ENCODE measurements at regions not wholly inside any gene's neighbourhood (a gene's known extent, or its start where the extent isn't known, plus 50 kb on each side); places are given as distances from the start of the nearest gene placed in this dataset.

GRCh38 chr19:33879818-33880575 lies 83.3 kb downstream of the KCTD15 start:
- Histone ChIP-seq H3K4me3 (ENCODE audit: low read length, poor library complexity, severe bottlenecking) (no peak overlapping the region), H3K36me3 (ENCODE audit: insufficient read depth, low read length) (no peaks in the 10 kb centered on the region), H3F3A (ENCODE audit: low read depth) (no peaks in the 10 kb centered on the region), H3K9me3 (ENCODE audit: insufficient read depth, low read depth, low read length) (no peaks in the 10 kb centered on the region), H4K20me1 (ENCODE audit: insufficient read depth, low read length, poor library complexity, severe bottlenecking) (no peaks in the 10 kb centered on the region), H2AFZ (ENCODE audit: low read length) (no peak overlapping the region), H3K9me2 (replicated peaks; ENCODE audit: low read depth, low read length) (no peaks in the 10 kb centered on the region), H3K27me3 (ENCODE audit: insufficient read depth, low read length, poor library complexity, severe bottlenecking) (no peaks in the 10 kb centered on the region), H3K9ac (ENCODE audit: low read depth, low read length, poor library complexity, severe bottlenecking) (no peak overlapping the region), H3K79me2 (ENCODE audit: insufficient read depth, low read length) (no peaks in the 10 kb centered on the region), H3K4me2 (ENCODE audit: low read depth, low read length, poor library complexity, severe bottlenecking) (no peak overlapping the region), H3K4me1 (ENCODE audit: insufficient read depth, low read length, poor library complexity, severe bottlenecking) (no peaks in the 10 kb centered on the region)
- TF ChIP-seq, protein P1, sequence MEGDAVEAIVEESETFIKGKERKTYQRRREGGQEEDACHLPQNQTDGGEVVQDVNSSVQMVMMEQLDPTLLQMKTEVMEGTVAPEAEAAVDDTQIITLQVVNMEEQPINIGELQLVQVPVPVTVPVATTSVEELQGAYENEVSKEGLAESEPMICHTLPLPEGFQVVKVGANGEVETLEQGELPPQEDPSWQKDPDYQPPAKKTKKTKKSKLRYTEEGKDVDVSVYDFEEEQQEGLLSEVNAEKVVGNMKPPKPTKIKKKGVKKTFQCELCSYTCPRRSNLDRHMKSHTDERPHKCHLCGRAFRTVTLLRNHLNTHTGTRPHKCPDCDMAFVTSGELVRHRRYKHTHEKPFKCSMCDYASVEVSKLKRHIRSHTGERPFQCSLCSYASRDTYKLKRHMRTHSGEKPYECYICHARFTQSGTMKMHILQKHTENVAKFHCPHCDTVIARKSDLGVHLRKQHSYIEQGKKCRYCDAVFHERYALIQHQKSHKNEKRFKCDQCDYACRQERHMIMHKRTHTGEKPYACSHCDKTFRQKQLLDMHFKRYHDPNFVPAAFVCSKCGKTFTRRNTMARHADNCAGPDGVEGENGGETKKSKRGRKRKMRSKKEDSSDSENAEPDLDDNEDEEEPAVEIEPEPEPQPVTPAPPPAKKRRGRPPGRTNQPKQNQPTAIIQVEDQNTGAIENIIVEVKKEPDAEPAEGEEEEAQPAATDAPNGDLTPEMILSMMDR (conservative IDR thresholded peaks at IDR 0.05; ENCODE audit: low read length) = no peak
- no peak for TF ChIP-seq EZH2phosphoT487 (IDR thresholded peaks at IDR 0.05; ENCODE audit: borderline replicate concordance)

- H3K9me2 ChIP-seq (replicated peaks; ENCODE audit: low read depth, low read length) = no peaks in the 10 kb centered on the region
- H3K27me3 ChIP-seq (ENCODE audit: insufficient read depth, low read length, poor library complexity, severe bottlenecking) = no peaks in the 10 kb centered on the region
- H3F3A ChIP-seq (ENCODE audit: low read depth) = no peaks in the 10 kb centered on the region
- no peaks in the 10 kb centered on the region for H3K79me2 ChIP-seq (ENCODE audit: insufficient read depth, low read length)
- no peak overlapping the region for H3K9ac ChIP-seq (ENCODE audit: low read depth, low read length, poor library complexity, severe bottlenecking)
- no peaks in the 10 kb centered on the region for H3K4me1 ChIP-seq (ENCODE audit: insufficient read depth, low read length, poor library complexity, severe bottlenecking)
- no peaks in the 10 kb centered on the region for H4K20me1 ChIP-seq (ENCODE audit: insufficient read depth, low read length, poor library complexity, severe bottlenecking)
- no peak overlapping the region for H3K4me2 ChIP-seq (ENCODE audit: low read depth, low read length, poor library complexity, severe bottlenecking)
- no peak overlapping the region for H2AFZ ChIP-seq (ENCODE audit: low read length)
- H3K9me3 ChIP-seq (ENCODE audit: insufficient read depth, low read depth, low read length) = no peaks in the 10 kb centered on the region
- H3K4me3 ChIP-seq (ENCODE audit: low read length, poor library complexity, severe bottlenecking) = no peak overlapping the region
- no peak for TF ChIP-seq EZH2phosphoT487 (IDR thresholded peaks at IDR 0.05; ENCODE audit: borderline replicate concordance)
- TF ChIP-seq, protein P1 (conservative IDR thresholded peaks at IDR 0.05; ENCODE audit: low read length) = no peak
- no peaks in the 10 kb centered on the region for H3K36me3 ChIP-seq (ENCODE audit: insufficient read depth, low read length)
Measured at GRCh38 chr19:33883859-33884519, 87.3 kb downstream of the KCTD15 start.

- Histone ChIP-seq H3K4me1 (ENCODE audit: insufficient read depth, low read length, poor library complexity, severe bottlenecking) (no peaks in the 10 kb centered on the region), H3K9me3 (ENCODE audit: insufficient read depth, low read depth, low read length) (no peaks in the 10 kb centered on the region), H3K4me3 (ENCODE audit: low read length, poor library complexity, severe bottlenecking) (no peak overlapping the region), H3K27me3 (ENCODE audit: insufficient read depth, low read length, poor library complexity, severe bottlenecking) (no peaks in the 10 kb centered on the region), H4K20me1 (ENCODE audit: insufficient read depth, low read length, poor library complexity, severe bottlenecking) (no peaks in the 10 kb centered on the region), H3K9me2 (replicated peaks; ENCODE audit: low read depth, low read length) (no peaks in the 10 kb centered on the region), H3K9ac (ENCODE audit: low read depth, low read length, poor library complexity, severe bottlenecking) (no peak overlapping the region), H3K4me2 (ENCODE audit: low read depth, low read length, poor library complexity, severe bottlenecking) (no peak overlapping the region), H3F3A (ENCODE audit: low read depth) (no peaks in the 10 kb centered on the region), H3K79me2 (ENCODE audit: insufficient read depth, low read length) (no peaks in the 10 kb centered on the region), H2AFZ (ENCODE audit: low read length) (no peak overlapping the region), H3K36me3 (ENCODE audit: insufficient read depth, low read length) (no peaks in the 10 kb centered on the region)
- TF ChIP-seq, protein P1 (conservative IDR thresholded peaks at IDR 0.05; ENCODE audit: low read length) = no peak
- no peak for TF ChIP-seq EZH2phosphoT487 (IDR thresholded peaks at IDR 0.05; ENCODE audit: borderline replicate concordance)
Measured at GRCh38 chr19:33885236-33885635, 88.6 kb downstream of the KCTD15 start.
